Keratinocyte (primary cell): ENCODE measurements at regions not wholly inside any gene's neighbourhood (a gene's known extent, or its start where the extent isn't known, plus 50 kb on each side); places are given as distances from the start of the nearest gene placed in this dataset.

Experiments
- DNase-seq: peaks from one replicate; pipeline ENCODE4 v3.0.0-alpha.2; 2011; ENCODE audit warnings: low read depth, missing footprints, low spot score
- FAIRE-seq: peaks from 2 replicates; lab custom pipeline; 2011; peaks lifted over from hg19 to GRCh38; lab: Jason Lieb, UNC
- H2AFZ ChIP-seq: 2 replicates; pipeline ENCODE4 v1.6.0; 2012; ENCODE audit warnings: low read length, control low read depth, inconsistent platforms; ENCODE audit not compliant: control insufficient read depth
- H3K27ac ChIP-seq: 2 replicates; pipeline ENCODE4 v1.5.1; 2011; ENCODE audit warnings: low read length; ENCODE audit not compliant: control insufficient read depth, insufficient read depth
- H3K27me3 ChIP-seq: 3 replicates; pipeline ENCODE4 v1.6.0; 2011; ENCODE audit warnings: low read length; ENCODE audit not compliant: control insufficient read depth, insufficient read depth; ENCODE audit errors: extremely low read depth
- H3K36me3 ChIP-seq, 2 experiments: 2 replicates in 1 of 2; 3 replicates in 1 of 2; pipeline ENCODE4 v1.5.1; 2011; ENCODE audit warnings: low read length in 2 of 2, mild to moderate bottlenecking in 1 of 2; ENCODE audit not compliant: control insufficient read depth in 2 of 2, insufficient read depth in 2 of 2; ENCODE audit errors: extremely low read depth in 1 of 2
- H3K4me1 ChIP-seq: 3 replicates; pipeline ENCODE4 v1.5.1; 2011; ENCODE audit warnings: low read length; ENCODE audit not compliant: control insufficient read depth, insufficient read depth; ENCODE audit errors: extremely low read depth
- H3K4me2 ChIP-seq: 3 replicates; pipeline ENCODE4 v1.6.0; 2011; ENCODE audit warnings: low read depth, low read length; ENCODE audit not compliant: control insufficient read depth, insufficient read depth; ENCODE audit errors: extremely low read depth
- H3K4me3 ChIP-seq, 3 experiments: fragments of 200-600 bp in 1 of 3; sonication (generic) in 1 of 3; 2 replicates in 2 of 3; 3 replicates in 1 of 3; pipeline ENCODE4 v1.5.1; 2011 to 2016; ENCODE audit warnings: low read length in 3 of 3, mild to moderate bottlenecking in 3 of 3, control low read depth in 2 of 3, inconsistent platforms in 1 of 3, low read depth in 1 of 3, mixed read lengths in 1 of 3, mixed run types in 1 of 3, moderate library complexity in 1 of 3; ENCODE audit not compliant: control insufficient read depth in 2 of 3, insufficient read depth in 2 of 3; ENCODE audit errors: extremely low read depth in 1 of 3
- H3K79me2 ChIP-seq: 2 replicates; pipeline ENCODE4 v1.6.0; 2012; ENCODE audit warnings: low read length; ENCODE audit not compliant: control insufficient read depth, insufficient read depth
- H3K9ac ChIP-seq: 3 replicates; pipeline ENCODE4 v1.6.0; 2011; ENCODE audit warnings: low read length; ENCODE audit not compliant: control insufficient read depth, insufficient read depth; ENCODE audit errors: extremely low read depth
- H3K9me1 ChIP-seq: 3 replicates; pipeline ENCODE4 v1.6.0; 2011; ENCODE audit warnings: low read length; ENCODE audit not compliant: control insufficient read depth, insufficient read depth; ENCODE audit errors: extremely low read depth
- H3K9me3 ChIP-seq: 2 replicates; pipeline ENCODE4 v1.5.1; 2012; ENCODE audit warnings: low read depth, low read length; ENCODE audit not compliant: control insufficient read depth
- H4K20me1 ChIP-seq: 3 replicates; pipeline ENCODE4 v1.6.0; 2011; ENCODE audit warnings: low read length; ENCODE audit not compliant: control insufficient read depth, insufficient read depth; ENCODE audit errors: extremely low read depth
- EZH2 ChIP-seq: IDR thresholded peaks from one replicate; pipeline ENCODE4 v1.6.1; 2012; ENCODE audit warnings: inconsistent platforms, mild to moderate bottlenecking, low read length, moderate library complexity
- dilution Hi-C: fragments of 300-500 bp; cut with MboI; formaldehyde crosslinking; loops from one replicate; pipeline ENCODE4 v1.7.0; 2020; ENCODE audit warnings: low sequenced_read_pairs; ENCODE audit not compliant: extremely low pct_ligation_motif_present
- TF ChIP-seq, protein P1 (sequence below), 3 experiments: IDR thresholded peaks in 1 of 3; conservative IDR thresholded peaks in 1 of 3; optimal IDR thresholded peaks in 1 of 3; 2 replicates in 2 of 3; 3 replicates in 1 of 3; pipeline versions ENCODE3 to v1.5.1; 2011; ENCODE audit warnings: low read length in 3 of 3, mild to moderate bottlenecking in 3 of 3, moderate library complexity in 2 of 3, control low read depth in 1 of 3, inconsistent platforms in 1 of 3; ENCODE audit not compliant: insufficient read depth in 2 of 3; ENCODE audit errors: extremely low read depth in 1 of 3

DNA sequence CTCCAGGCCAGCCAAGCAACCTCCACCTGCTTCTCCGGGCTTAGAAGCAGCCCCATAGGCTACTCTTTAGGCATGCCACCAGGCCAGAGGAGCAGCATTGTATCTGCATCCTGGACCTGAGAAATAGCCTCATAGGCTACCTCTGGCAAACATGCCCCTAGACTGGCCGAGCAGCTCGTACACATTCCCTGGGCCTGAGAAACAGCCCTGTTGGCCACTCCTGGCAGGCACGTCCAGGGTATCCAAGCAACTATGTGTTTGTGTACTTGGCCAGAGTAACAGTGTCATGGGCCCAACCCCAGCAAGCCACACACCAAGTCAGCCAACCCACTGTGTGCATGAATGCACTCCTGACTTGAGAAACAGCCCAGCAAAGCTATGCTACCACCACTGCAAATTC is 498.7 kb upstream of the CDIN1 start:
- no peak overlapping the region for H3K27ac ChIP-seq
- TF ChIP-seq, protein P1, sequence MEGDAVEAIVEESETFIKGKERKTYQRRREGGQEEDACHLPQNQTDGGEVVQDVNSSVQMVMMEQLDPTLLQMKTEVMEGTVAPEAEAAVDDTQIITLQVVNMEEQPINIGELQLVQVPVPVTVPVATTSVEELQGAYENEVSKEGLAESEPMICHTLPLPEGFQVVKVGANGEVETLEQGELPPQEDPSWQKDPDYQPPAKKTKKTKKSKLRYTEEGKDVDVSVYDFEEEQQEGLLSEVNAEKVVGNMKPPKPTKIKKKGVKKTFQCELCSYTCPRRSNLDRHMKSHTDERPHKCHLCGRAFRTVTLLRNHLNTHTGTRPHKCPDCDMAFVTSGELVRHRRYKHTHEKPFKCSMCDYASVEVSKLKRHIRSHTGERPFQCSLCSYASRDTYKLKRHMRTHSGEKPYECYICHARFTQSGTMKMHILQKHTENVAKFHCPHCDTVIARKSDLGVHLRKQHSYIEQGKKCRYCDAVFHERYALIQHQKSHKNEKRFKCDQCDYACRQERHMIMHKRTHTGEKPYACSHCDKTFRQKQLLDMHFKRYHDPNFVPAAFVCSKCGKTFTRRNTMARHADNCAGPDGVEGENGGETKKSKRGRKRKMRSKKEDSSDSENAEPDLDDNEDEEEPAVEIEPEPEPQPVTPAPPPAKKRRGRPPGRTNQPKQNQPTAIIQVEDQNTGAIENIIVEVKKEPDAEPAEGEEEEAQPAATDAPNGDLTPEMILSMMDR (optimal IDR thresholded peaks at IDR 0.05 in 1 of 3, IDR thresholded peaks at IDR 0.05 in 1 of 3, conservative IDR thresholded peaks at IDR 0.05 in 1 of 3; ENCODE audit: extremely low read depth in 1 of 3, insufficient read depth in 2 of 3, low read length in 3 of 3), result no peak
- TF ChIP-seq EZH2, result no peak
- no peak overlapping the region for H3K9ac ChIP-seq
- no peak for DNase-seq
- H3K36me3 ChIP-seq, result no peaks in the 10 kb centered on the region
- FAIRE-seq, result no peak
- H3K4me3 ChIP-seq, result no peak overlapping the region
- no peaks in the 10 kb centered on the region for H3K9me1 ChIP-seq
- dilution Hi-C loops, result no loop called here
- no peaks in the 10 kb centered on the region for H4K20me1 ChIP-seq
- H3K9me3 ChIP-seq, result no peaks in the 10 kb centered on the region
- H3K4me1 ChIP-seq, result no peaks in the 10 kb centered on the region
- no peak overlapping the region for H2AFZ ChIP-seq
- no peaks in the 10 kb centered on the region for H3K27me3 ChIP-seq
- no peaks in the 10 kb centered on the region for H3K79me2 ChIP-seq
- no peak overlapping the region for H3K4me2 ChIP-seq

DNA sequence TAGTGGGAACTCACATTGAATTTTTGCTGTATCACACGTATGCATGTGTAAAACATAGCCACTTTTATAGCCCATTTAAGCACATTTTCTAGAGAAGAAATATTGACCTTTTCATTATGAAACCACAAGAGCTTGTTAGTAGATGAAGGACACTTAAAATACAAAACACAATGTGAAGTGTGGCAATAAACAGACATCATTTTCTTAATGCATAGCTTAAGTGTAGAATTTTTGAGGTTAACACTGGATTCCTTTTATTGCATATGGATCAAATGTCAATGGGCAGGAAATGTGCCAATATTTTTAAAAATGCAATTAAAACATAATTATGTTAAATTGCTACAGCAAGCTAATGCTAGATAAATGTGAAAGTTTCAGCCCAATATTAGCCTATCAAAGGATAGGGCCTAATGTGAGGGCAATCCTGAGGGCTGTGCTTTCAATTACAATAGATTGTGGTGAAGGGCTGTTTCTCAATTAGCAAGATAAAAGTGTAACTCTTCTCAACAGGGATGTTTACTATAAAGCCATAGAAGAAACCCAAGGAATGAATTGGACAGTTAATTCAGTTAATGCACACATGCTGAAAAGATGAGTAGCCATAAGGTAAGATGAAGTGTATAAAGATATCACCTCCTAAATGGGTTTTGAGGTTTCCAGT is 489.0 kb upstream of the CDIN1 start:
- H3K9me1 ChIP-seq, result no peaks in the 10 kb centered on the region
- H3K4me1 ChIP-seq, result no peaks in the 10 kb centered on the region
- no peak overlapping the region for H3K4me2 ChIP-seq
- no peak overlapping the region for H3K27ac ChIP-seq
- no peak overlapping the region for H3K4me3 ChIP-seq
- H3K36me3 ChIP-seq, result no peaks in the 10 kb centered on the region
- H3K9me3 ChIP-seq, result no peaks in the 10 kb centered on the region
- dilution Hi-C loops, result no loop called here
- no peaks in the 10 kb centered on the region for H3K27me3 ChIP-seq
- no peak for TF ChIP-seq EZH2
- TF ChIP-seq, protein P1 (optimal IDR thresholded peaks at IDR 0.05 in 1 of 3, IDR thresholded peaks at IDR 0.05 in 1 of 3, conservative IDR thresholded peaks at IDR 0.05 in 1 of 3; ENCODE audit: extremely low read depth in 1 of 3, insufficient read depth in 2 of 3, low read length in 3 of 3), result no peak
- no peaks in the 10 kb centered on the region for H4K20me1 ChIP-seq
- H3K79me2 ChIP-seq, result no peaks in the 10 kb centered on the region
- H2AFZ ChIP-seq, result no peak overlapping the region
- FAIRE-seq (no peak), DNase-seq (no peak)
- H3K9ac ChIP-seq, result no peak overlapping the region
